ENCODE measurements at regions not wholly inside any gene's neighbourhood (a gene's known extent, or its start where the extent isn't known, plus 50 kb on each side); places are given as distances from the start of the nearest gene placed in this dataset.

DNA sequence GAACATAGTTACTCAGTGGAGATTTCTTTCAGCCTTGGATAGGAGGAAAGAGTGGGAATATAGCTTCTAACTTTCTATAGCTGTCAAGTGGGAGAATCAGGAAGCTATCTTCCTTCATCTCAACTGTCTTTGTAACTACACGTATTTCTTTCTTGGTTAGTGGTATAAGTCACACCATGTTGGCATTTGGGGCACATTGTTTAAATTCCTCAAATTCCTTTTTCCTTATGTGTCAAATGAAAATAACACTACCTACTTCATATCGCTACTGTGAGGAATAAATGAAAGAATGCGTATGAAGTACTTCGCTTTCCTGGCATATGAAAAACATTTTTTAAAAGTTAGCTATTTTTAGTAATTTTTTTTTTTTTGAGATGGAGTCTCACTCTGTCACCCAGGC lies 1082.5 kb upstream of the WWC1 start:
- H3K79me2 ChIP-seq (ENCODE audit: control insufficient read depth, insufficient read depth, low read length): no peaks in the 10 kb centered on the region
- H4K20me1 ChIP-seq (ENCODE audit: control insufficient read depth, insufficient read depth): no peaks in the 10 kb centered on the region
- ChIA-PET SMC1A (ENCODE audit: uncharacterized antibody, unreplicated experiment) (no interaction called here), POLR2A (no interaction called here), RAD21 (ENCODE audit: unreplicated experiment) (no interaction called here), CTCF (no interaction called here)
- intact Hi-C loops (cut with micrococcal nuclease; ENCODE audit: unreplicated experiment): no loop called here
- no peaks in the 10 kb centered on the region for H3K27me3 ChIP-seq (replicated peaks in 1 of 2; ENCODE audit: control insufficient read depth in 2 of 2, insufficient read depth in 2 of 2, low read length in 1 of 2)
- no peak for FAIRE-seq
- no peak overlapping the region for H3K9ac ChIP-seq (ENCODE audit: control insufficient read depth, insufficient read depth, low read length)
- no peak for ATAC-seq
- H3K4me3 ChIP-seq: no peak overlapping the region
- WGBS (ENCODE audit: insufficient coverage, insufficient replicate concordance, low lambda C conversion rate, missing lambda C conversion rate): 58% methylated on average over 4 of the region's 4 CpGs
- H3K36me3 ChIP-seq (ENCODE audit: control insufficient read depth in 2 of 2, insufficient read depth in 2 of 2, low read length in 1 of 2): no peaks in the 10 kb centered on the region
- no peaks in the 10 kb centered on the region for H3K4me1 ChIP-seq (ENCODE audit: control insufficient read depth, insufficient read depth, low read length)
- TF ChIP-seq ATF7 (IDR thresholded peaks at IDR 0.05; ENCODE audit: low read depth): no peak
- no peak for TF ChIP-seq POLR2AphosphoS2 (IDR thresholded peaks at IDR 0.05; ENCODE audit: low read depth, low read length)
- no TSS peak for BruUV-seq (replicated peaks)
- no peaks in the 10 kb centered on the region for H3K9me3 ChIP-seq (replicated peaks; ENCODE audit: control insufficient read depth, insufficient read depth, low read length)
- in situ Hi-C loops (cut with MboI): no loop called here
- H3K4me2 ChIP-seq (ENCODE audit: control insufficient read depth, insufficient read depth): no peak overlapping the region
- no peak overlapping the region for H3K27ac ChIP-seq (ENCODE audit: control insufficient read depth, insufficient read depth)
- H2AFZ ChIP-seq (ENCODE audit: control insufficient read depth, low read depth, low read length): no peak overlapping the region
- DNase-seq (ENCODE audit: low read depth, low spot score): no peak

DNA sequence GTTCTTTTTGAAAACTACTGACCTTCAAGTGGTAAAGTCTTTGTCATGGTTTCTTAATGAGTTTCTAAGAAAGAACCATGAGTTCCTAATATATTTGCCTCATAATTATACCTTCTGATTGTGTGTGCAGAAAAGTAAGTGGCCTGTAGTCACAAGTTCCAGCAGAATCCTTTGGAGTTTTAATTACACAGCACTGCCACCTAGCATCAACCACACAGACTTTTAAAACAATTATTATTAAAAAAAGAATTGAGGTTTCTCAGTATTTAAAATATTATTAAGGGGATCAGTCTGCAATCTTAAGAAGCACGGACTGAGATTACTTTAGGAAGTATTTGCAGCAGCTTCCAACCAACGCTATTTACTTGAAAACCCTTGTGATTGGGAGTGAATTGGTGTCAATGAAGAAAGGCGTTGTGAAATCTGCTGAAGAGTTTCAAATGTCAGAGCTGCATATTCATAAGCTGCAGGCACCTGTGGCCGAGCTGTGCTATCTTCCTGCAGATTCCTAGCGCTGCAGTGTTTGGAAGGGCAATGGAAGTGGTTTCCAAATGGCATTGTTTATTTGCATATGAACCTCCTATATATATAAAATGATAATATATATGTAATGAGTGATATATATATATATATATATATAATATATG lies 1074.2 kb upstream of the WWC1 start:
- ChIA-PET SMC1A (ENCODE audit: uncharacterized antibody, unreplicated experiment) (no interaction called here), RAD21 (ENCODE audit: unreplicated experiment) (no interaction called here), CTCF (interaction anchor here (0.6 to 0.7 kb wide), 2 partner anchors 31 to 776 kb away, joined by 3 read pairs; no protein-coding TSS in a partner anchor), POLR2A (no interaction called here)
- intact Hi-C loops (cut with micrococcal nuclease; ENCODE audit: unreplicated experiment): no loop called here
- Histone ChIP-seq H3K9me3 (replicated peaks; ENCODE audit: control insufficient read depth, insufficient read depth, low read length) (no peaks in the 10 kb centered on the region), H3K4me3 (no peak overlapping the region), H3K36me3 (ENCODE audit: control insufficient read depth in 2 of 2, insufficient read depth in 2 of 2, low read length in 1 of 2) (no peaks in the 10 kb centered on the region), H3K9ac (ENCODE audit: control insufficient read depth, insufficient read depth, low read length) (no peak overlapping the region), H3K4me2 (ENCODE audit: control insufficient read depth, insufficient read depth) (no peak overlapping the region), H3K79me2 (ENCODE audit: control insufficient read depth, insufficient read depth, low read length) (no peaks in the 10 kb centered on the region), H4K20me1 (ENCODE audit: control insufficient read depth, insufficient read depth) (no peaks in the 10 kb centered on the region), H3K4me1 (ENCODE audit: control insufficient read depth, insufficient read depth, low read length) (no peaks in the 10 kb centered on the region), H3K27ac (ENCODE audit: control insufficient read depth, insufficient read depth) (no peak overlapping the region), H3K27me3 (replicated peaks in 1 of 2; ENCODE audit: control insufficient read depth in 2 of 2, insufficient read depth in 2 of 2, low read length in 1 of 2) (no peaks in the 10 kb centered on the region), H2AFZ (ENCODE audit: control insufficient read depth, low read depth, low read length) (no peak overlapping the region)
- ATAC-seq: no peak
- no peak for TF ChIP-seq MTA2 (IDR thresholded peaks at IDR 0.05; ENCODE audit: low read depth)
- TF ChIP-seq RAD51 (IDR thresholded peaks at IDR 0.05): no peak
- TF ChIP-seq, protein P1, sequence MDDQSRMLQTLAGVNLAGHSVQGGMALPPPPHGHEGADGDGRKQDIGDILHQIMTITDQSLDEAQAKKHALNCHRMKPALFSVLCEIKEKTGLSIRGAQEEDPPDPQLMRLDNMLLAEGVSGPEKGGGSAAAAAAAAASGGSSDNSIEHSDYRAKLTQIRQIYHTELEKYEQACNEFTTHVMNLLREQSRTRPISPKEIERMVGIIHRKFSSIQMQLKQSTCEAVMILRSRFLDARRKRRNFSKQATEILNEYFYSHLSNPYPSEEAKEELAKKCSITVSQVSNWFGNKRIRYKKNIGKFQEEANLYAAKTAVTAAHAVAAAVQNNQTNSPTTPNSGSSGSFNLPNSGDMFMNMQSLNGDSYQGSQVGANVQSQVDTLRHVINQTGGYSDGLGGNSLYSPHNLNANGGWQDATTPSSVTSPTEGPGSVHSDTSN (IDR thresholded peaks at IDR 0.05; ENCODE audit: insufficient replicate concordance, low read depth, low read length): no peak
- TF ChIP-seq RCOR1 (conservative IDR thresholded peaks at IDR 0.05; ENCODE audit: low read depth, low read length): no peak
- no peak for TF ChIP-seq ZNF217 (IDR thresholded peaks at IDR 0.05)
- TF ChIP-seq KAT2A (conservative IDR thresholded peaks at IDR 0.05; ENCODE audit: control insufficient read depth, low read depth, low read length): no peak
- no peak for TF ChIP-seq SREBF1 (IDR thresholded peaks at IDR 0.05; ENCODE audit: low read length)
- no peak for TF ChIP-seq HDAC6 (IDR thresholded peaks at IDR 0.05; ENCODE audit: unreplicated experiment)
- no peak for TF ChIP-seq RFX5 (IDR thresholded peaks at IDR 0.05; ENCODE audit: low read depth, low read length)
- WGBS (ENCODE audit: insufficient coverage, insufficient replicate concordance, low lambda C conversion rate, missing lambda C conversion rate): 4% methylated on average over 5 of the region's 5 CpGs
- FAIRE-seq: no peak
- no TSS peak for BruUV-seq (replicated peaks)
- in situ Hi-C loops (cut with MboI): no loop called here
- no peak for DNase-seq (ENCODE audit: low read depth, low spot score)

All from GM12878 (cell line).